PFSK-1 (cell line): ENCODE measurements at regions not wholly inside any gene's neighbourhood (a gene's known extent, or its start where the extent isn't known, plus 50 kb on each side); places are given as distances from the start of the nearest gene placed in this dataset.

Experiments used
- POLR2AphosphoS5 ChIP-seq: IDR thresholded peaks from 2 replicates; pipeline ENCODE4 v1.6.1; 2012; ENCODE audit warnings: low read depth, mild to moderate bottlenecking, control low read depth, low read length, moderate library complexity
- TAF1 ChIP-seq: IDR thresholded peaks from 2 replicates; pipeline ENCODE4 v1.6.1; 2012; ENCODE audit warnings: low read length, control low read depth, borderline replicate concordance; ENCODE audit not compliant: insufficient read depth

DNA sequence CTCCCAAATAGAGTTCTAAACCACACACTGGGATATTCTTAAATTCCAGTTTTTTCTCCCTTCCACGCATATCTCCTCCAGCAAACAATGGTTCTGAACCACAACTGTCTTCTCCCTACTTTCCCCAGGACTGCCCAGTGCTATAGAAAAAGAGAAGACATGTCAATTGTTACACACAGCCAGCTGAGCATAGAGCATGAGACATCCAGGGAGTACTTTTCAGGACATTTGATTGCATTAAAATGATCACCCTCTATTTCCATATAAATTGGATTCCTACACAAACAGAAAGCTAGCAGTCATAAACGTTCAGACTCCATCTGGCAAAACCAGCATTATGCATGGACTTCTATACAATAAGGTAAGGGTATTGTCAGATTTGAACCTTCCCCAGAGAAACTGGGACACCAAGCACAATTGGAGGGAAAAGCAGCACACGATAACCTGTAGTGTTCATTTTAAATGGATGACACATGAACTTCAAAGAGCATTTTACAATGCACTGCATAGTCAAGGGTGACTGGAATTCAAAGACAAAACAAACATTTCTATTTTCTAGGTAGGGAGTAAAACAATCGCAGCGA is 93.1 kb upstream of the HEY2 start:
- TF ChIP-seq TAF1 = no peak
- TF ChIP-seq POLR2AphosphoS5 = no peak
